GM19239 (cell line): ENCODE measurements at regions not wholly inside any gene's neighbourhood (a gene's known extent, or its start where the extent isn't known, plus 50 kb on each side); places are given as distances from the start of the nearest gene placed in this dataset.

ENCODE experiments used
- DNase-seq: peaks from one replicate; pipeline ENCODE4 v3.0.0; 2011; ENCODE audit warnings: low spot score; ENCODE audit not compliant: insufficient read length
- FAIRE-seq: peaks from 2 replicates; lab custom pipeline; 2011; peaks lifted over from hg19 to GRCh38; lab: Jason Lieb, UNC

DNA sequence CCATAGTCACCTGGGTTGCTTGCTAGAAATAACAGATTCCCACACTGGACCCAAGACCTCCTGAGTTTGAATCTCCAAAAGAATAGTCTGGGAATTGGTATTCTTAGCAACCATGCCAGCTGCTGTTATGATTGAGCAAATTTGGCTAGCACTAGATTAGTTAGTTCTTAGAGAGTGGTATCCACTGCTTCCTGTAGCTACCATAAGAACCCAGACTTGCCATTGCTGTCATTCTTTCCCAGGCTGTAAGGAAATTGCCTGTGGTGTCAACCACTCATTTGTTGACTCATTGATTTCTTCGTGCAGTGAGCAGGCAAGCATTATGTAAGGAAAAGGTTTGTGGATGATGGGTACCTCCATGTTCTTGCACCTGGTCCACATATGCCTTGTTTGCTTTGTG lies 201.8 kb upstream of the RGS6 start:
- FAIRE-seq (no peak), DNase-seq (no peak)

DNA sequence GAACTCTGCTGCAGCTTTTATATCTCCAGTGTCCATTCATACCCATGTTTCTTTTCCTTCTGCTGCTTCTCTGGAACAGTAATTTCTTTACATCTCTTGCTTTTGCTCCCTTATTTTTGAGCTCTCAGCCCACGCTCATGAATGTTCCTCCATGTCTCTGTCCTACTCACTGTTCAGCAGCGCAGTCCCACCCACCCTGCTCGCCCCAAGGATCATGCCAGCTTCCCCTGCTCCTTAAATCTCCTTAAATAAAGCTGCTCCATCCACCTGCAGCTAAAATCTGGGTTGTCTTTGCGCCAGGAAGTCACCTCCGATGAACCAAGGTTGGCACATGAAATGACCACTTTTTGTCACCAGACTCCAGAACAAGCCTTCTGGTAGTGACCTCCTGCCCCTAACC lies 201.1 kb upstream of the RGS6 start:
- no peak for FAIRE-seq
- no peak for DNase-seq

DNA sequence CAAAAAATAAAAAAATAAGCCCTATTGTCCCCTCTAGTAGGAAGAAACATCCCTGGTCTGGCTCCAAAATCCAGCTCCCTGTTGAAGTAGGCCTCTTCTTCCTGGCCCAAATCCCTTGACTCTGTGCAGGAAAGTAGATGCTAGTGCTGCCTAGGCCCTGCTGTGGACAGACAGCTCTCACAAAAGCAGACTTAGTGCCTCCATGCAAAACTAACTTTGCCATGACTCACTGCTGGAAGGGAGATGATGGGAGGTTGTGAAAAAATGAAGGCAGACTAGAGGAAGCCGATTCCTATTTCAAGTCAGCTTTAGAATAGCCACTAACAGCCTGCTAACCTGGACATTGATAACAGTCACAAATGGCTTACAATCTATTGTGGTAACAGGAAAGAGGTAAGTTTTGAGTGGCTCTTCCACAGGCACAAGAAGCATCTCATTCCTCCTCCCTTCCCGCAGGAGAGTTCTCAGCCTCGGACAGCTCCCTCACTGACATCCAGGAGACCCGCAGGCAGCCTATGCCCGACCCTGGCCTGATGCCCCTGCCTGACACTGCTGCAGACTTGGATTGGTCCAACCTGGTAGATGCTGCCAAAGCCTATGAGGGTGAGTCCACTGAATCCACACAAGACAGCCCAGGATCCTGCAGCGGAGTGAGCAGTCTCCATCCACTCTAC lies 198.9 kb upstream of the RGS6 start:
- FAIRE-seq, result no peak
- no peak for DNase-seq

DNA sequence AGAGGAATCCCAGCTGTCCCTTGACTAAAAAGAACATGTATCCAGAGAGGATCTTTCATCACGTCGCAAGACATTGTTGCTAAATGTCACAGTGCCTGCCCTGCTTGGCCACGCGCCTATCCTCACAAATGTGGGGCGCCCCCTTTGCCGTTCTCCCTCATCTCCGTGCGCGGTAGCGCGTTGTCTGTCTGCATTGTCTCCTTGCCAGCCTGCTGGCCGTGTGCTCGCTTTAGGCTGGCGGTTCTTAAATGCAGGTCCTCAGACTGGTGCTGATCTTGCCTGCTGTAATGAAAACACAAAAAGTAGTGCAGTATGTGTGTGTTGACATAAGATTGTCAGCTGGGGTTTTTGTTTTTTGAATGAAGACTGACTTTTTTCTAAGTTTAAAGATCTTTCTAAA lies 198.2 kb upstream of the RGS6 start:
- no peak for FAIRE-seq
- no peak for DNase-seq

DNA sequence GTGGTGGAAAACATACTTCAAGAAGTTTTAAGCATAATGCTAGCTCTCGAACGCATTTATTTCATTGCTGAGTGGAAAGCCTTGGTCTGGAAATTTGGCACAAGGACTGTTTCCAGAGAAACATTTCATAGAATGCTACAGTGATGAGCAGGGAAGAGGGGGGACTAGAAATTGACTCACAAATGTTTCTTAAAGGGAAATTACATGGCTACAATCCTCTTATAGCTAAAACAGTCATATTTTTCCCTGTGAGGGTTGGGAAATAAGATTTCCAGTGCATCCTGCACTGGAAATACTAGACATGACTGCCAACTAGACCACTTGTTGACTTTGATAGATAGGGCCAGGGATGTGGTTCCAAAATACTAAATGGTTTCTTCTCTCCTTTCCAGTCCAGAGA lies 197.3 kb upstream of the RGS6 start:
- no peak for FAIRE-seq
- DNase-seq, result no peak

DNA sequence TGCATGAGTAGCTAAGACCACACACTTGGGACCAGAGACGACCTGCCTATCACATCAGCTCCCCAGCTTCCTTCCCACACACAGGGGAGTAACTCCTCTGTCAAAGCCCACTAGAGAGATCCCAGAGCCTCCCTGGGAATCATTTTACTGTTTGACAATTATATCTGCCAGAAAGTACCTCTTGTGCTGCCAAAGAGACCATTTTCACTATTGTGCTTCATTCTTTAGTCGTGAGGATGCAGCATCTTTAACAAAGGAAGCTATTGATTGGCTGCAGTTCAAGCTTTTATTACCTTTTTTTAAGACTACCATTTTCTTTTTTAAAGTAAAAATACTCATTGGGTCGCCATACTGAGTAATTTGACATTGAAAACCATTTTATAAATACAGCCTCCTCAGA lies 194.5 kb upstream of the RGS6 start:
- DNase-seq (no peak), FAIRE-seq (no peak)

DNA sequence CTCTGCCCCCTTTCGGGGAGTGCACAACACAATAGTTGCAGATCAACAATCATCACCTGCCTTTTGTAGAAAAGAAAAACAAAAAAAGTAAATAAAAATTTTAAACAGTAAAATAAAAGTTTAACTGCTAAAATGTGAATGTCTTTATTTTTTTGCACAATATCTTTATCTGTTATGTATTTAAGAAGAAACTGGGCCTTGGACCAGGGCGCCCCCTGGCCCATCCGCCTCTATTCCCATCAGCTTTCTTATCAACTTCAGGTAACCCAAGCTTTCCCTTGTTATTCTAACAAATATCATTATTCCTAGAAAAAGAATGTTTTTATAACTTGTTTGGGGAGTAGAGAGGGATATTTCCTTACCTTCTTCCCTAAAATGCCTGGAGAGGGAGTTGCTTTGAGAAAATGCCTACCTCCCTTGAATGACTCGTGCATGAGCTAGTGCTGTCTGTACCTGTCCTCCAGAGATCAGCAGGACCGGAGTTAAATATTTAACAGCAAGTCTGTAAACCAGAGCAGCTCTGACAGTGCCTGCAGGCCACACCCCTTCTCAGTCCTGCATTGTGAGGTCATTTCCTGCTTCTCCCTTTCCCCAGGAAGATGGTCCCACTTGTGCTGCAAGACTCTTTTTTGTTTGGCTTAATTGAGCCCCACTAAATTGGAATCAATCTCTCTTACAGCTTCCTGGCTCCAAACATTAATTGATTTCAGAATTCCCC lies 192.8 kb upstream of the RGS6 start:
- FAIRE-seq (peak; percentile 26), DNase-seq (no peak)

DNA sequence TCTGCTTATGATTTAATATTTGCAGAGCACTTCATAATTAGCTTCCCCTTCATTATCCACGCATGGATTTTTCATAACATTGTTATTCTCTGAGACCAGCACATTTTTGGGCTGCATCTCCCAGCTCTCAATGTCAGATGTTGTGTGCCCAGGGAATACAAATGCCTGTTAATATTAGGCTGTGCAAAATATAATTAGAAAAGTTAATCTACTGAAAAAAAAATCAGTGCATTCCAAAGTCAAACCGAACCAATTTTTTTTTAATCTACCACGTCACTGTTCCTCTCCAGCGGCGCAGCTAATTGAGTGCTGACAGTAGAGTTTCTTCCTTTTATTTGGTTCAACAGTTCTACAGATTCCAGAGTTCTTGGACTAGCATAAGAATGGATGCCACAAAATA lies 191.0 kb upstream of the RGS6 start:
- DNase-seq (no peak), FAIRE-seq (no peak)

DNA sequence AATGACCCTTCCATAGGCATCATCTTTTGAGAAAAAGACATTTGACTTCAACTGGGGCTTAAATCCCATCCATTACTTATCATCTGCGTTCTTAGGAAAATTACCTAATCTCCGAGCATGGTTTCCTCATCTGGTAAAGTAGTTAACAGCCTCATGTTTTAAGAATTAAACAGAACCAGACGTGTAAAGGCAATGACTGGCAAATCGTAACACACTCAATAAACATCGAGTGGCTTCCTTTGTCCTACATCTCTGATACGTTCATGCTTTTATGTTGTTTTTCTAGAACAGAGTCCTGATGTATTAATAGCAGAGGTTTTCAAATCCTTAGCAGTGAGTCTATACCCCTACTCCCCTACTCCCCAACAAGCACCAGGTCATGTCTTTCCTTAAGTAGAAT lies 189.7 kb upstream of the RGS6 start:
- DNase-seq (no peak), FAIRE-seq (no peak)

DNA sequence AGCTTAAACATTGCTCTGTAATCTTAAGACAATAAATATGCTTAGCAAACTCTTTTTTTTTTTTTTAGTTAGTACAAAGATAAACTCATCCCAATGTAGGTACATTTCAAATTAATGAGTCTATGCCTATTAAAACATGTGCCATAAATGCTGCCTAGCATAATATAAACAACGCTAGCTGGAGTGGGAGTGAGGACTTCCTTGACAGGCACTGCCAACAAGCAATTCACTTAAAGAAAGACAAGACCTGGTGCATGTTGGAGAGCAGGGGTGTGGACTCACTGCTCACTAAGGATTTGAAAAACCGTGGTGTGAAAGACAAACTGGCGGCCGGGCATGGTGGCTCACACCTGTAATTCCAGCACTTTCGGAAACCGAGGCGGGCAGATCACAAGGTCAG lies 187.2 kb upstream of the RGS6 start:
- FAIRE-seq (no peak), DNase-seq (no peak)

DNA sequence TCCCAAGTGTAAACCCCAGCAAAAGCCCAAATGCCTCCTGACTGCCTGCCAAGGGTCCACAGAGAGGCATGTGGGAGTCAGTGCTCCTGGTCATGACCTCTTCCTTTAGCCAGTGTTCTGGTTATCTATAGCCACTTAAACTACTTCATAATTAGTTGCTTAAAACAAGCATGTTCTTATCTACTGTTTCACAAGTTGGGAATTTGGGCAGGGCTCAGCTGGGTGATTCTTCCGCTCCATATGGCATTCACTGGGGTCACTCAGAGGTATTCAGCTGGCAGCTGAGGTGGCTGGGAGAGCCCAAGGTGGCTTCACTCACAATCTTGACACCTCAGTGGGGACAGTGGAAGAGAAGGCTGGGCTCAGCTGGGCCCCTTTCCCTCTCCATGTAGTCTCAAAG lies 184.0 kb upstream of the RGS6 start:
- FAIRE-seq (no peak), DNase-seq (no peak)

DNA sequence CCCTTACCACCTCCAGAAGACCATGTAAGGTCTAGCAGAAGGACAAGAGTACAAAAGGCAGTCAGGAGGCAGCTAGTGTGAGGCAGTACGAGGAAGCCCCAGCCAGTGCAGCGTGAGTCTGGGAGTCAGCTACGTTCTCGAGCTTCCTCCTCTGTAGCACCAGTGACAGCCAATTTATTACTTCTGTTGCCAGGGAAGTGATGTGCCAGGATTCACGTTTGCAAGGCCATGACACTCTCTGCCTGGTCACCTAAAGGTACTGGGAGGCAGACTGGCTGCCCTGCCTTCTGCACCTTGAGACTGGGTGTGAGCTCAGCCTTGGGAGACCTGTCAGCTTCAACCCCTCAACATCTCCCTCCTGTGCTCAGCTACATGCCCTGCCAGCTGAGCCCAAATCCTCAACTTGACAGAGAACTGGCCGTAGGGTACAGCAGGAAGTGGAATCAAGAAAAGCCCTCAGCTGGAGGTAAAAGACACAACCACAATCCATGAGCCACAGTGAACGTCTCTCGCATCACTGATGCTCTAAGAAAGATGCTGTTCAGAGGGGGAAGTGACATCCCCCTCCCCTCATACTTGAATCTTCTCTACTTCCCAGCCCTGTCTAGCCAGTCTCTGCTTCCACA lies 182.5 kb upstream of the RGS6 start:
- FAIRE-seq (no peak), DNase-seq (no peak)

DNA sequence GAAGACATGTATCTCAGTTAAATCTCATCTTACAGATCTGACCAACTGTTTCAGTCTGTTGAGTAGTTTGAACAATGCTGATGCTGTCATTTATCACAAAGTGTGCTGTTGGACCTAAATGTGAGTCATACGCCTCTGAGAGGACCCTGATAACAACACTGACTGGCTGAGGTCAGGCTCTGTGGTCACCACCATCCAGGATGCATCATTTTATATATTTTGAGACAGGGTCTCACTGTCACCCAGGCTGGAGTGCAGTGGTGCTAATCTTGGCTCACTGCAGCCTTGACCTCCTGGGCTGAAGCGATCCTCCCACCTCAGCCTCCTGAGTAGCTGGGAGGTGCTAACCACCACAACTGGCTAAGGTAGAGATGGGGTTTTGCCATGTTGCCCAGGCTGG lies 181.0 kb upstream of the RGS6 start:
- DNase-seq (no peak), FAIRE-seq (no peak)

DNA sequence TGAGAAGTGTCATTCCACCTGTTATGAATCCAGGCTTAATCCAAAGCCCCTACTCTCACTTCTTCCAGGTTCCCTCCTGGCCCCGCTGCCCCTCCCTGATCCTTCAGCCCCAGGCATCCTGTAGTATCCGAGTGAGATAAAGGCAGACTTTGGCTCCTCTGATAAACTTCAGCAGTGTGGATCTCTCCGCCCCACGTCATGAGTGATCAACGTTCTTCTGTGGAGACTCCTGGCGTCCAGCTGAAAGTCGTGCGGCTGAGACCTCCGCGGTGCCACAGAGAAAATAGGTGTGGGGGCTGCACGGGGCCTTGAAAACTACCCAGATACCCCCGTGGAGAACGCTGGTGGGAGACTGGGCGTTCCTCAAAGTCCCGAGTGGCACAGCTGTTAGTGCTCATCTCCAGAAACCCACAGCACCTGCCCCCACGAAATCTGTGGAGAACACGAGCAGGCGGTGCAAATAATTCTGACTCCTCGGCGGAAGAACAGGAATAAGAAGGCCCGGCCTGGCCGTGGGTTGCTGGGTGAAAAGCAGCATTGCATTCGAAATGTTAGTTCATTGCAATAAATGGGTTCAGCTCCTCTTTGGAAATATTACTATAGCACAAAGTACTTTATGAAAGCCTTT lies 180.0 kb upstream of the RGS6 start:
- DNase-seq (no peak), FAIRE-seq (no peak)

DNA sequence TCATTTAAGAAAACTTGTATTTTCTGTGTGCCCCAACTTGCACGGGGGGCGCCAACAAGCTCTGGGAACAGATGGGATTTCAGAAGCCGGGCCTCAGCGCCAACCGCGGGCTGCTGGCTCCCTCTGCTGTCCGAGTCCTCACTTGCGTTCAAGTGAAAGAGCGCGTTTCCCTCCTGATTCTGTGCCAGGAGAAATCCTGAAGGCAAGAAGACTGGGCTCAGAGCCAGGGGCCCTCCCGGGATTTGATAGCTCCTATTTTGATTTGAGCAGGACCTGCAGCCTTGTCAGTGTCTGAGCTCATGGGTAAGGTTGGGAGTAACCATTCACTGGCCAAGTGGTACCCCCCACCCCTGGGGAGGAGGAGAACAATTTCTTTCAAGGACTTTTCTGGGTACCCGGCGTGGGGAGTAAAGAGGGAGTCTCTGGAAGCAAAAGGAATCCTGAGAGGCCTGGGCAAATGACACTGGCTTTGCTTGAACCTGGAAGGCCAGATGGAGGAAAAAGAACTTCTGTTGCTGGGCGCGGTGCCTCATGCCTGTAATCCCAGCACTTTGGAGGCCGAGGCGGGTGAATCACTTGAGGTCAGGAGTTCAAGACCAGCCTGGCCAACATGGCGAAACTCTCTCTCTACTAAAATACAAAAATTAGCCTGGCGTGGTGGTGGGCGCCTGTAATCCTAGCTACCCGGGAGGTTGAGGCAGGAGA lies 179.0 kb upstream of the RGS6 start:
- DNase-seq (peak; percentile 64), FAIRE-seq (peak; percentile 82)

DNA sequence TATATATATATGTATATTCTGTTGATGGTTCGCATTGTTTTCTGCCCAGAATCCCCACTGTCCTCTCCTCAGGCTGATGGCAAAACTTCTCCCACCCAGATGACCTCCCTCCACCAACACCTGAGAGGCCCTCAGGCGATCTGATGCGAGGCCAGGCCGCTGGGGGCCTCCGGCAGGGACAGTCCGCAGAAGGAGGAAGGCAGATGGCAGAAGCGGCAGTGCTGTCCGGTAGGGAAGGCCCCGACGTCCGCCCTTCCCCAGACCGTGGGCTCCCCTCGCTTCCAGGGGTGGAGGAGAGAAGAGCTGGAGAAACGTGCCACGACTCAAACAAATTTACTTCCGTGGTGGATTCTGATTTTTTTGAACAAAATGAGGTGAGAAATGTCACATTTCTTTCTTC lies 178.3 kb upstream of the RGS6 start:
- FAIRE-seq (no peak), DNase-seq (no peak)

DNA sequence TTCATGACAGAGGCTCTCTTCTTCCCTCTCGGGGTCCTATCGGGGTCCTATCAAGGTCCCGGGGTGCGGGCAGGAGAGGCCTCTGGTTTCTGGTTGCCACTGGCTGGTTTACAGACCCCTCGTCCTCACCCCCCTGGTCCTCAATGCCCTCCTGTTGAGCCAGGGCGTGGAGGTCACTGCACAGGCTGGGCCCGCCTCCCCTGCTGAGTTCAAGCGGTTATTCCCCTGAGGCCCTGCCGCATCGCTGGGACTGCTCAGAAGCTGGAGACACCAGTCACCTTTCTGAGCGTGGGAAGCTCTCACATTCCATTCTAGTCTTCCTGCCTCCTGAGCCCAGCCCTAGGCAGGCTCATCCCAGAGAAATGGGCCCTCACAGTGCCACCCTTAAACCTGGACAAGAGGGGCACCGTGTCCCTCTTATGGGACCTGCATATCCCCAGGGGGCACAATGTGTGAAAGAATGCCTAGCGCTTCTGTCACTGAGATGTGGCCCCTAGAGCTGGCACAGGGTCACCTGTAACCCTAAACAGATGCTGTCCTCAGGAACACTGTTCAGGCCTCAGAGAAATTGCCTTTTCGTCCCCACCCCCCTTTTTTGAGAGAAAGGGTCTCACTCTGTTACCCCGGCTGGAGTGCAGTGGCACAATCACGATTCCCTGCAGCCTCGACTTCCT lies 177.7 kb upstream of the RGS6 start:
- FAIRE-seq, result no peak
- DNase-seq, result no peak

DNA sequence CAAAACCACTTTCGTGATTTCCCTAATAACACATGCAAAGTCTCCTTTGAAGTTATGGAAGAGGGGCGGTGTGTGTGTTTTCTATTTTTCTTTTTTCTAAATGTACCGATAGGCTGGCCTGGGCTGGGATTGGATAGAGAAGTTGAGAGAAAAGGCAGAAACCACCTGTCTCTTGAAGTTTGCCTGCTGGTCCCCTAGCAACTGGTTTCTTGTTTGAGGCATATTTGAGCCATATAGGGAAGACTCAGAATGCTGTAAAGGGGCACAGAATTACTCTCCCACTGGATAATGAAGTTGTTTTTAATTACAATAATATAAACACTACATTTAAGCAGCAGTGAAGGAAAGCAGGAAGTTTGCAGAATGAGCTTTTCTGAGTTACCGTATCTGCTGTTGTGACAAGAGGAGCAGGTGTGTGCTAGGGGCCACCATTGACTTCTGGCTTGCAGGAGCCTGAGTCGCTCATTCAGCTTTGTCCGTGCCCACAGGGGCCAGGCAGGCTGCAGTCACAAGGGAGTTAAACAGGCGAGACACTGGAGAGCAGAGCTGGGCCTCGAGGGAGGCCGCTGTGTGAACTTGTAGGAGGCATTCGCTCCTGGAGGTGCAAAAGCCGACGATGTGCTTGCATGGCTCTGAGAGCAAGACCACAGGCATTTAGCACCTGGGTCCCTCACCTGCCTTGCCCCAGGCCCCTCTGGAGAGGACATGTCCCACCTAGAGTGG lies 173.8 kb upstream of the RGS6 start:
- DNase-seq, result no peak
- FAIRE-seq, result no peak

DNA sequence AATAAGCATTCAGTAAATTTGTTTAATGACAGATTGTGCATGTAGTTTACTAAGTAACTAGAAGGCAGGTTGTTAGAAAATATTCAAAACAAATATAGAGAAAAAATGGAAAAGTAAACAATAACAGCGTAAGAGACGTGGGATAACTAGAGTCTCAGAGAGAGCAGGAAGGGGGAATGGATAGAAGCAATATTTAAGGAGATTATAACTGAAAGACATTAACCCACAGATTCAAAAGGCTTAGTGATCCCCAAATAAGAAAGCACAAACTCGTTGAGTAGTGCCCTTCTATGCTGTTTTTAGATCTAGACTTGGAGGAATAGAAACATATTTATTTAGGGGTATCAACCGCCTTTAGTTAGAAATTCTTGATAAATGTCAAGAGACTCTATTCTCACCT lies 169.7 kb upstream of the RGS6 start:
- FAIRE-seq (no peak), DNase-seq (no peak)
